B cell (primary cell): ENCODE measurements at regions not wholly inside any gene's neighbourhood (a gene's known extent, or its start where the extent isn't known, plus 50 kb on each side); places are given as distances from the start of the nearest gene placed in this dataset.

Source experiments
- EZH2 ChIP-seq: IDR thresholded peaks from 2 replicates; pipeline ENCODE4 v1.6.1; 2012; ENCODE audit warnings: borderline replicate concordance, low read depth, mild to moderate bottlenecking, moderate library complexity, low read length; ENCODE audit not compliant: insufficient read depth, poor library complexity, severe bottlenecking
- TF ChIP-seq, protein P1 (sequence below): fragments of 200-600 bp; IDR thresholded peaks from one replicate; pipeline ENCODE4 v1.8.0; 2022; ENCODE audit warnings: antibody characterized with exemption, mild to moderate bottlenecking

- TF ChIP-seq, protein P1, sequence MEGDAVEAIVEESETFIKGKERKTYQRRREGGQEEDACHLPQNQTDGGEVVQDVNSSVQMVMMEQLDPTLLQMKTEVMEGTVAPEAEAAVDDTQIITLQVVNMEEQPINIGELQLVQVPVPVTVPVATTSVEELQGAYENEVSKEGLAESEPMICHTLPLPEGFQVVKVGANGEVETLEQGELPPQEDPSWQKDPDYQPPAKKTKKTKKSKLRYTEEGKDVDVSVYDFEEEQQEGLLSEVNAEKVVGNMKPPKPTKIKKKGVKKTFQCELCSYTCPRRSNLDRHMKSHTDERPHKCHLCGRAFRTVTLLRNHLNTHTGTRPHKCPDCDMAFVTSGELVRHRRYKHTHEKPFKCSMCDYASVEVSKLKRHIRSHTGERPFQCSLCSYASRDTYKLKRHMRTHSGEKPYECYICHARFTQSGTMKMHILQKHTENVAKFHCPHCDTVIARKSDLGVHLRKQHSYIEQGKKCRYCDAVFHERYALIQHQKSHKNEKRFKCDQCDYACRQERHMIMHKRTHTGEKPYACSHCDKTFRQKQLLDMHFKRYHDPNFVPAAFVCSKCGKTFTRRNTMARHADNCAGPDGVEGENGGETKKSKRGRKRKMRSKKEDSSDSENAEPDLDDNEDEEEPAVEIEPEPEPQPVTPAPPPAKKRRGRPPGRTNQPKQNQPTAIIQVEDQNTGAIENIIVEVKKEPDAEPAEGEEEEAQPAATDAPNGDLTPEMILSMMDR = no peak
- TF ChIP-seq EZH2 = no peak
Measured at GRCh38 chr14:51432302-51432948, 192.4 kb downstream of the TMX1 start.
